PC-9 (cell line): ENCODE measurements at regions not wholly inside any gene's neighbourhood (a gene's known extent, or its start where the extent isn't known, plus 50 kb on each side); places are given as distances from the start of the nearest gene placed in this dataset.

Source experiments
- BruUV-seq: library from RNA; stranded (reverse); fragments of 400-500 nt; replicated peaks from 2 replicates; lab custom pipeline; 2021; lab: Mats Ljungman, UMichigan
- CTCF ChIA-PET: fragments of 300-600 bp; sonication (Branson Sonifier 250); formaldehyde crosslinking; loops from one replicate; lab custom pipeline; 2022; ENCODE audit warnings: antibody characterized with exemption; lab: Charles Lee
- POLR2A ChIA-PET: fragments of 300-600 bp; sonication (Branson Sonifier 250); formaldehyde crosslinking; loops from one replicate; lab custom pipeline; 2022; ENCODE audit warnings: antibody characterized with exemption; ENCODE audit not compliant: unreplicated experiment; lab: Charles Lee
- DNase-seq, 2 experiments: peaks; one replicate each; pipeline versions ENCODE4 v3.0.0 to v3.0.0-alpha.2; 2015 to 2022; ENCODE audit warnings: mixed read lengths in 1 of 2
- H2AFZ ChIP-seq: fragments of 200-600 bp; sonication (generic); 2 replicates; pipeline ENCODE4 v1.8.1; 2017; ENCODE audit warnings: antibody characterized with exemption
- H3F3A ChIP-seq: fragments of 200-600 bp; sonication (generic); 2 replicates; pipeline ENCODE4 v1.8.1; 2017; ENCODE audit warnings: antibody characterized with exemption, mild to moderate bottlenecking, low read depth; ENCODE audit not compliant: insufficient read depth
- H3K27ac ChIP-seq: fragments of 200-600 bp; sonication (generic); 2 replicates; pipeline ENCODE4 v1.6.1; 2016; ENCODE audit warnings: mixed run types
- H3K27me3 ChIP-seq: fragments of 200-600 bp; sonication (generic); 2 replicates; pipeline ENCODE4 v1.6.1; 2016; ENCODE audit warnings: low read depth, mixed run types; ENCODE audit not compliant: insufficient read depth
- H3K36me3 ChIP-seq: fragments of 200-600 bp; sonication (generic); 2 replicates; pipeline ENCODE4 v1.6.1; 2016; ENCODE audit warnings: low read depth, mixed run types
- H3K4me1 ChIP-seq: fragments of 200-600 bp; sonication (generic); replicated peaks from 2 replicates; pipeline ENCODE4 v1.6.1; 2016; ENCODE audit warnings: mixed run types; ENCODE audit not compliant: insufficient read depth
- H3K4me2 ChIP-seq: fragments of 200-600 bp; sonication (generic); 2 replicates; pipeline ENCODE4 v1.6.1; 2017; ENCODE audit warnings: mixed run types
- H3K4me3 ChIP-seq: fragments of 200-600 bp; sonication (generic); 2 replicates; pipeline ENCODE4 v1.6.1; 2016; ENCODE audit warnings: mixed run types
- H3K79me2 ChIP-seq: fragments of 200-600 bp; sonication (generic); 2 replicates; pipeline ENCODE4 v1.6.1; 2017; ENCODE audit warnings: low read depth, mixed run types
- H3K9me2 ChIP-seq: fragments of 200-600 bp; sonication (generic); 2 replicates; pipeline ENCODE4 v1.8.1; 2017; ENCODE audit warnings: mild to moderate bottlenecking; ENCODE audit not compliant: insufficient read depth
- H3K9me3 ChIP-seq: fragments of 200-600 bp; sonication (generic); 2 replicates; pipeline ENCODE4 v1.8.1; 2016; ENCODE audit warnings: low read depth; ENCODE audit not compliant: insufficient read depth
- H4K20me1 ChIP-seq: fragments of 200-600 bp; sonication (generic); 2 replicates; pipeline ENCODE4 v1.8.1; 2017; ENCODE audit not compliant: insufficient read depth
- EZH2 ChIP-seq: fragments of 200-600 bp; sonication (generic); IDR thresholded peaks from 2 replicates; pipeline ENCODE4 v1.8.0; 2017; ENCODE audit warnings: antibody characterized with exemption, low read depth
- intact Hi-C: fragments of 100-400 bp; cut with micrococcal nuclease; formaldehyde crosslinking; loops from one replicate; pipeline ENCODE4 v1.10.0; 2022; ENCODE audit not compliant: unreplicated experiment
- TF ChIP-seq, protein P1 (sequence below): fragments of 200-600 bp; sonication (generic); conservative IDR thresholded peaks from 2 replicates; pipeline ENCODE4 v1.6.1; 2017; ENCODE audit warnings: mixed run types, antibody characterized with exemption, mild to moderate bottlenecking, moderate library complexity

DNA sequence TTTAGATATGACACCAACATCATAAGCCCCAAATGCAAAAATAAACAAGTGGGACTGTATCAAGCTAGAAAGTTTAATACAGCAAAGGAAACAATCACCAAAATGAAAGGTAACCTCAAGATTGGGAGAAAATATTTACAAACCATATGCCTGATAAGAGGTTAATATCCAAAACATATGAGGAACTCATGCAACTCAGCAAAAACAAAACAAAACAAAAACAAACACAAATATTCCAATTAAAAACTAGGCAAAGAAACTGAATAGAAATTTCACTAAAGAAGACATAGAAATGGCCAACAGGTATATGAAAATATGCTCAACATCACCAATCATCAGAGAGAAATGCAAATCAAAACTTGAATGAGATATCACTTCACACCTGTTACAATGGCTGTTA is 116.5 kb upstream of the ATP1B1 start:
- no peak for DNase-seq
- Histone ChIP-seq H3F3A (no peaks in the 10 kb centered on the region), H3K36me3 (no peaks in the 10 kb centered on the region), H3K4me3 (no peak overlapping the region), H3K9me3 (no peaks in the 10 kb centered on the region), H3K27ac (no peak overlapping the region), H3K9me2 (no peaks in the 10 kb centered on the region), H3K4me2 (no peak overlapping the region), H4K20me1 (no peaks in the 10 kb centered on the region), H3K27me3 (no peaks in the 10 kb centered on the region), H3K79me2 (no peaks in the 10 kb centered on the region), H2AFZ (no peak overlapping the region), H3K4me1 (no peaks in the 10 kb centered on the region)
- intact Hi-C loops = no loop called here
- ChIA-PET POLR2A (no interaction called here), CTCF (no interaction called here)
- BruUV-seq = no TSS peak
- no peak for TF ChIP-seq EZH2
- TF ChIP-seq, protein P1, sequence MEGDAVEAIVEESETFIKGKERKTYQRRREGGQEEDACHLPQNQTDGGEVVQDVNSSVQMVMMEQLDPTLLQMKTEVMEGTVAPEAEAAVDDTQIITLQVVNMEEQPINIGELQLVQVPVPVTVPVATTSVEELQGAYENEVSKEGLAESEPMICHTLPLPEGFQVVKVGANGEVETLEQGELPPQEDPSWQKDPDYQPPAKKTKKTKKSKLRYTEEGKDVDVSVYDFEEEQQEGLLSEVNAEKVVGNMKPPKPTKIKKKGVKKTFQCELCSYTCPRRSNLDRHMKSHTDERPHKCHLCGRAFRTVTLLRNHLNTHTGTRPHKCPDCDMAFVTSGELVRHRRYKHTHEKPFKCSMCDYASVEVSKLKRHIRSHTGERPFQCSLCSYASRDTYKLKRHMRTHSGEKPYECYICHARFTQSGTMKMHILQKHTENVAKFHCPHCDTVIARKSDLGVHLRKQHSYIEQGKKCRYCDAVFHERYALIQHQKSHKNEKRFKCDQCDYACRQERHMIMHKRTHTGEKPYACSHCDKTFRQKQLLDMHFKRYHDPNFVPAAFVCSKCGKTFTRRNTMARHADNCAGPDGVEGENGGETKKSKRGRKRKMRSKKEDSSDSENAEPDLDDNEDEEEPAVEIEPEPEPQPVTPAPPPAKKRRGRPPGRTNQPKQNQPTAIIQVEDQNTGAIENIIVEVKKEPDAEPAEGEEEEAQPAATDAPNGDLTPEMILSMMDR = no peak

DNA sequence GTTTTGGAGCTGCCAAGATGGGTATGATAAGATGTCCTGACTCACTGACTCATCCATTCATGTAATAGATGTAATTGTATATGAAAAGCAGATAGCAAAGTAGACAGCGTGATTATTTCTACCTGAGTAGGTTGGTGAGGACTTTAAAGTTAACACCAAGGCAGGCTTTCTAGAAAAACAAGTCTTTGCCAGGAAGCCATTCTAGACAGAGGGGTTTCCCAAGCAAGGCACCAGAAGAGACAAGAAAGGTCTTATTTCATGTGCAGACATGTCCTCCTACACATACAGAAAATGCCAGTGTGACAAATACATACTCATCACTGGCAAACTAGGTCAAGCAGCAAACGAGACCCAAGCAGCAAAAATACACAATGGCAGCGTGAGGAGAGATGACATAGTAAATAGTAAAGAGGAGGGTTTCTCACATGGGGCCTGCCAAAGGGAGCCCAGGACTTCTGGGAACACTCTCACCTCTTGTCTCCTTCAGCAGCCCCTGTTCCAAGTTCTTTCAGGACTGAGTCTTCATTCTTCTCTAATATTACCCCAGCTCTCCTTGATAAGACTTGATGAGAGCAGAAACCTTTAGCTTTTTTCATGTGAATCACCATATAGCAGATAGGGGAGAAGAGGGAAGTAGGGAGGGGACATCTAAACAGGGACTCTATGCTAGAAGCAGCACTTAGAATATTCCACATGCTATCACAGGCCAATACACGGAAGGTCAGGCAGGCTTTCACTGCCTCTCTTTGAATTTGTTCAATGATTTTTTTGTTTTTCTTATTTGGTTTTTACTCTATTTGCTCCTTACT is 114.6 kb upstream of the ATP1B1 start:
- Histone ChIP-seq H3F3A (no peaks in the 10 kb centered on the region), H3K9me3 (no peaks in the 10 kb centered on the region), H3K27ac (no peak overlapping the region), H3K27me3 (no peaks in the 10 kb centered on the region), H4K20me1 (no peaks in the 10 kb centered on the region), H3K4me3 (no peak overlapping the region), H2AFZ (no peak overlapping the region), H3K4me1 (no peaks in the 10 kb centered on the region), H3K4me2 (no peak overlapping the region), H3K9me2 (no peaks in the 10 kb centered on the region), H3K36me3 (no peaks in the 10 kb centered on the region), H3K79me2 (no peaks in the 10 kb centered on the region)
- POLR2A ChIA-PET = no interaction called here
- CTCF ChIA-PET = no interaction called here
- TF ChIP-seq, protein P1 = no peak
- no peak for TF ChIP-seq EZH2
- no peak for DNase-seq
- intact Hi-C loops = no loop called here
- BruUV-seq = no TSS peak

DNA sequence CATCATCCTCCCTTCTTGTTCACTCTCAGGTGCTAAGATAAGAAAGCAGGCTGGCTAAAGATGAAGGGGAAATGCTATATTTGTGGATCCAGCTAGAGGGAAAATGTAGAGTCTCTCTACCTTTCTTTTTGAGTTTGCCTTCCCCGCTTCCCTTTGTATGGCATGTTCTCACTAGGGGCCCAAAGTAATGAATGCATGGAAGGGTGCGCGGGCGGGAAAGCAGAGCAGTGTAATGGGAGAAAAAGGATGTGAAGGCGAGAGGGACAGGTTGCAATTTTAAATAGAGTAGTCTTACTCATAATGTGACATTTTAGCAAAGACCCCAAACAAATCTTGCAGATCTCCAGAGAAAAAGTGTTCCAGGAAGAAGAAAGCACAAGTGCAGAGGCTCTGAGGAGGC is 105.1 kb upstream of the ATP1B1 start:
- no peak overlapping the region for H3K4me3 ChIP-seq
- DNase-seq = no peak
- peaks cover 15% of the 10 kb centered on the region for H3K4me1 ChIP-seq
- no peaks in the 10 kb centered on the region for H3K27me3 ChIP-seq
- H2AFZ ChIP-seq = no peak overlapping the region
- H3K9me3 ChIP-seq = no peaks in the 10 kb centered on the region
- no peaks in the 10 kb centered on the region for H3K79me2 ChIP-seq
- BruUV-seq = no TSS peak
- no peak overlapping the region for H3K4me2 ChIP-seq
- intact Hi-C loops = no loop called here
- no peaks in the 10 kb centered on the region for H3F3A ChIP-seq
- no peak for TF ChIP-seq EZH2
- TF ChIP-seq, protein P1 = no peak
- no peak overlapping the region for H3K27ac ChIP-seq
- POLR2A ChIA-PET = no interaction called here
- H3K36me3 ChIP-seq = no peaks in the 10 kb centered on the region
- CTCF ChIA-PET = no interaction called here
- H4K20me1 ChIP-seq = no peaks in the 10 kb centered on the region
- H3K9me2 ChIP-seq = no peaks in the 10 kb centered on the region
